ENCODE measurements at regions not wholly inside any gene's neighbourhood (a gene's known extent, or its start where the extent isn't known, plus 50 kb on each side); places are given as distances from the start of the nearest gene placed in this dataset.

DNA sequence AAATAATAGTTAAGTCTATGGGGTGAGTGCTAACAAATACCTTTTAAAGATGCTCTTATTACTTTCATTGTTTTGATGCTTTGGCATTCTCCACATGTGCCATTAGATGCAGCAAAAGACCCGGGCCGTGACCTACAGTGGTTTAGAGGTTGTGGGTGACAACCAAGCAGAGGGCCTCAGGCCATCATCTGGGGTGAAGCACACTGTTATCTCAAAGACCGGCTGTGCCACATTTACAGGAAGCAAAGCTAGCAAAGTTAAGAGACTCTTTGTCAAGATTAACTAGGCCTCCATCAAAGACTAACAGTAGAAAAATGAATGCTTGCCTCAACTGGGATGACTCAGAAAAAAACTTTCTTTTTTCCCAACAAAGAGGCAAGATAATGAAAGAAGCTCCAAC, 695.3 kb downstream of the SATB2 start:
- Histone ChIP-seq H3K4me2 (replicated peaks; ENCODE audit: low read depth, low read length, poor library complexity, severe bottlenecking) (no peak overlapping the region), H3K9ac (ENCODE audit: low read length) (no peak overlapping the region), H4K20me1 (ENCODE audit: control insufficient read depth, insufficient read depth, low read length, poor library complexity, severe bottlenecking) (no peaks in the 10 kb centered on the region), H3K4me1 (ENCODE audit: control insufficient read depth in 2 of 2, insufficient read depth in 2 of 2, low read length in 2 of 2) (no peaks in the 10 kb centered on the region), H3K27ac (ENCODE audit: low read length in 2 of 2) (no peak overlapping the region), H3K27me3 (replicated peaks in 1 of 4; ENCODE audit: control extremely low read depth in 1 of 4, control insufficient read depth in 3 of 4, insufficient read depth in 4 of 4, low read length in 3 of 4) (no peaks in the 10 kb centered on the region), H3K9me3 (ENCODE audit: control extremely low read depth in 1 of 3, control insufficient read depth in 2 of 3, insufficient read depth in 1 of 3, low read length in 2 of 3) (peaks cover 0 to 5% (median 0%) of the 10 kb centered on the region in 3 donors), H2AFZ (ENCODE audit: insufficient read depth, low read depth, low read length, poor library complexity, severe bottlenecking) (no peak overlapping the region), H3K79me2 (ENCODE audit: control insufficient read depth, insufficient read depth, low read length) (no peaks in the 10 kb centered on the region), H3K4me3 (ENCODE audit: control extremely low read depth in 1 of 5, extremely low read depth in 1 of 5, insufficient read depth in 1 of 5, low read depth in 2 of 5, low read length in 4 of 5) (no peak overlapping the region), H3K36me3 (replicated peaks in 1 of 2; ENCODE audit: control extremely low read depth in 1 of 2, control insufficient read depth in 1 of 2, extremely low read depth in 1 of 2, insufficient read depth in 2 of 2, low read length in 1 of 2) (no peaks in the 10 kb centered on the region)
- DNase-seq (no peak), ATAC-seq (ENCODE audit: low read depth) (no peak)
- POLR2A ChIA-PET: no interaction called here
- 50% methylated on average over 1 of the region's 3 CpGs for WGBS (ENCODE audit: insufficient coverage)
- no peak for TF ChIP-seq EZH2 (IDR thresholded peaks at IDR 0.05; ENCODE audit: borderline replicate concordance, insufficient read depth, low read depth, low read length, poor library complexity, severe bottlenecking)
- TF ChIP-seq, protein P1, sequence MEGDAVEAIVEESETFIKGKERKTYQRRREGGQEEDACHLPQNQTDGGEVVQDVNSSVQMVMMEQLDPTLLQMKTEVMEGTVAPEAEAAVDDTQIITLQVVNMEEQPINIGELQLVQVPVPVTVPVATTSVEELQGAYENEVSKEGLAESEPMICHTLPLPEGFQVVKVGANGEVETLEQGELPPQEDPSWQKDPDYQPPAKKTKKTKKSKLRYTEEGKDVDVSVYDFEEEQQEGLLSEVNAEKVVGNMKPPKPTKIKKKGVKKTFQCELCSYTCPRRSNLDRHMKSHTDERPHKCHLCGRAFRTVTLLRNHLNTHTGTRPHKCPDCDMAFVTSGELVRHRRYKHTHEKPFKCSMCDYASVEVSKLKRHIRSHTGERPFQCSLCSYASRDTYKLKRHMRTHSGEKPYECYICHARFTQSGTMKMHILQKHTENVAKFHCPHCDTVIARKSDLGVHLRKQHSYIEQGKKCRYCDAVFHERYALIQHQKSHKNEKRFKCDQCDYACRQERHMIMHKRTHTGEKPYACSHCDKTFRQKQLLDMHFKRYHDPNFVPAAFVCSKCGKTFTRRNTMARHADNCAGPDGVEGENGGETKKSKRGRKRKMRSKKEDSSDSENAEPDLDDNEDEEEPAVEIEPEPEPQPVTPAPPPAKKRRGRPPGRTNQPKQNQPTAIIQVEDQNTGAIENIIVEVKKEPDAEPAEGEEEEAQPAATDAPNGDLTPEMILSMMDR (IDR thresholded peaks at IDR 0.05): no peak
- H3K9me3 Mint-ChIP-seq (ENCODE audit: insufficient read depth): no peaks in the 10 kb centered on the region
- no peak overlapping the region for H3K4me3 Mint-ChIP-seq
- no peaks in the 10 kb centered on the region for H3K27me3 Mint-ChIP-seq
- H3K4me1 Mint-ChIP-seq: no peaks in the 10 kb centered on the region
- H3K27ac Mint-ChIP-seq: no peak overlapping the region
- intact Hi-C loops (cut with micrococcal nuclease): no loop called here
- CTCF ChIA-PET: no interaction called here

DNA sequence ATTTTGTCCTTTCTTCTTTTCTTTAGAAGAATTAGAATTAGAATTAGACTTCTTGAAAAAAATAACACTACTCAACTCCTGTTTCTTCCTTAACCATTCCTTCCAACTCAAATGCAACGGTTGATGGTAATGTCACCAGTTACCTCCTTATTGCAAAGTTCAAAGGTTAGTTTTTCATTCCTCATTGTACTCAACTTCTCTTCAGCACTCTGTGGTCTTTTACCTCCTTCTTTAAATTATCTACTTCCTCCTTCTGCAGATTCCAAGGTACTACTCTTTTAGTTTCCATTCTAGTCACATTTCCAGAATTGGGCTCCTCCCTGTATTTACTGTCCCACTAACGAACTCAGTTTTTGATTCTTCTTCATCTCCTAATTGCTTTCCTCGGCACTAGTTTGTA, 700.7 kb downstream of the SATB2 start:
- no peak overlapping the region for H3K4me2 ChIP-seq (replicated peaks; ENCODE audit: low read depth, low read length, poor library complexity, severe bottlenecking)
- no peaks in the 10 kb centered on the region for H3K4me1 ChIP-seq (ENCODE audit: control insufficient read depth in 2 of 2, insufficient read depth in 2 of 2, low read length in 2 of 2)
- no peak overlapping the region for H3K27ac Mint-ChIP-seq
- no peak overlapping the region for H3K27ac ChIP-seq (ENCODE audit: low read length in 2 of 2)
- no peaks in the 10 kb centered on the region for H3K79me2 ChIP-seq (ENCODE audit: control insufficient read depth, insufficient read depth, low read length)
- no peaks in the 10 kb centered on the region for H4K20me1 ChIP-seq (ENCODE audit: control insufficient read depth, insufficient read depth, low read length, poor library complexity, severe bottlenecking)
- ChIA-PET CTCF (no interaction called here), POLR2A (no interaction called here)
- no peak overlapping the region for H3K9ac ChIP-seq (ENCODE audit: low read length)
- H3K9me3 ChIP-seq (ENCODE audit: control extremely low read depth in 1 of 3, control insufficient read depth in 2 of 3, insufficient read depth in 1 of 3, low read length in 2 of 3): peaks cover 0 to 5% (median 0%) of the 10 kb centered on the region in 3 donors
- no peaks in the 10 kb centered on the region for H3K36me3 ChIP-seq (replicated peaks in 1 of 2; ENCODE audit: control extremely low read depth in 1 of 2, control insufficient read depth in 1 of 2, extremely low read depth in 1 of 2, insufficient read depth in 2 of 2, low read length in 1 of 2)
- no peak overlapping the region for H3K4me3 ChIP-seq (ENCODE audit: control extremely low read depth in 1 of 5, extremely low read depth in 1 of 5, insufficient read depth in 1 of 5, low read depth in 2 of 5, low read length in 4 of 5)
- H3K4me1 Mint-ChIP-seq: no peaks in the 10 kb centered on the region
- H2AFZ ChIP-seq (ENCODE audit: insufficient read depth, low read depth, low read length, poor library complexity, severe bottlenecking): no peak overlapping the region
- ATAC-seq (ENCODE audit: low read depth) (no peak), DNase-seq (no peak)
- 57% methylated on average over 2 of the region's 3 CpGs for WGBS (ENCODE audit: insufficient coverage)
- H3K27me3 Mint-ChIP-seq: no peaks in the 10 kb centered on the region
- no peak overlapping the region for H3K4me3 Mint-ChIP-seq
- H3K9me3 Mint-ChIP-seq (ENCODE audit: insufficient read depth): no peaks in the 10 kb centered on the region
- intact Hi-C loops (cut with micrococcal nuclease): no loop called here
- TF ChIP-seq EZH2 (IDR thresholded peaks at IDR 0.05; ENCODE audit: borderline replicate concordance, insufficient read depth, low read depth, low read length, poor library complexity, severe bottlenecking): no peak
- TF ChIP-seq, protein P1 (IDR thresholded peaks at IDR 0.05): no peak
- H3K27me3 ChIP-seq (replicated peaks in 1 of 4; ENCODE audit: control extremely low read depth in 1 of 4, control insufficient read depth in 3 of 4, insufficient read depth in 4 of 4, low read length in 3 of 4): no peaks in the 10 kb centered on the region
